ENCODE measurements at regions not wholly inside any gene's neighbourhood (a gene's known extent, or its start where the extent isn't known, plus 50 kb on each side); places are given as distances from the start of the nearest gene placed in this dataset.
"Not testable (repeated sequence)": the region's sequence is repeated elsewhere in the genome, so short reads cannot be mapped to it uniquely, and the experiment has no call there.

DNA sequence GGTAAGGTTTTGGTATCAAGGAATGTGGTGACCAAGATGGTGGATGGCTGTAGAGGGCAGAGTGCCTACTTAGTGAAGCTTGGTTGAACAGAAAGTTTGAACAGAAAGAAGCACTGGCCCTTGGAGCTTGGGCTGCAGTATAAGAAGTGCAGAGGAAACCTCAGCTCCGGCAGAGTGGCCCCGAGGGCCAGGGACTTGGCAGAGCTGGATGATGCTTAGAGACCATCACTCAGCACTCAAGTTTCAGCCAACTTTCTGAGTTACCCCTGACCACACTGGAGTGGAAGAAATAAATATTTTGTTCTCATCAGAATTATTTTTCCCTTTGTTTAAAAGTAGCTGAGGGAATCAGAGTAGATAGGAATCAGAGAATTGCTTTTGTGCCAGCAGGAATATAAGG lies 336.7 kb downstream of the C7orf25 start:
- DNase-seq (ENCODE audit: low spot score in 2 of 2) (no peak), FAIRE-seq (no peak)

DNA sequence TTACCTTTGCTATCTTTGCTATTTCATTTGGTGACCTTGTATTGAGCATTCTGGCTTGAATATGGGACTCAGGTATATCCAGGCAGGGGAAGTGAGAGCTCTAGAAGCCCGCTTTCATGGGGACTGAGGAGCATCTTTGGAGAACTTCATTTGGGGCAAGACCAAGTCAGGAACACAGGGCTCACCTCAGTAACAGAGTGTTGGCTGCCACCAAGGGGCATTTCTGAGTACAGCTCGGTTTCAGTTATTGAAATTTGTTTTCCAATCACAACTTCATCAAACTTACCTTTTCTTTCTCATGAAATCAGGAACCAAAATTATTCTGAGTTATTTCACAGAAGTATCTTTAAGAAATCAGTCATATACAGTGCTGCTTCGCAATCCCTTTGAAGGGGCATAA lies 337.2 kb downstream of the C7orf25 start:
- DNase-seq (ENCODE audit: low spot score in 2 of 2): no peak
- FAIRE-seq: no peak

DNA sequence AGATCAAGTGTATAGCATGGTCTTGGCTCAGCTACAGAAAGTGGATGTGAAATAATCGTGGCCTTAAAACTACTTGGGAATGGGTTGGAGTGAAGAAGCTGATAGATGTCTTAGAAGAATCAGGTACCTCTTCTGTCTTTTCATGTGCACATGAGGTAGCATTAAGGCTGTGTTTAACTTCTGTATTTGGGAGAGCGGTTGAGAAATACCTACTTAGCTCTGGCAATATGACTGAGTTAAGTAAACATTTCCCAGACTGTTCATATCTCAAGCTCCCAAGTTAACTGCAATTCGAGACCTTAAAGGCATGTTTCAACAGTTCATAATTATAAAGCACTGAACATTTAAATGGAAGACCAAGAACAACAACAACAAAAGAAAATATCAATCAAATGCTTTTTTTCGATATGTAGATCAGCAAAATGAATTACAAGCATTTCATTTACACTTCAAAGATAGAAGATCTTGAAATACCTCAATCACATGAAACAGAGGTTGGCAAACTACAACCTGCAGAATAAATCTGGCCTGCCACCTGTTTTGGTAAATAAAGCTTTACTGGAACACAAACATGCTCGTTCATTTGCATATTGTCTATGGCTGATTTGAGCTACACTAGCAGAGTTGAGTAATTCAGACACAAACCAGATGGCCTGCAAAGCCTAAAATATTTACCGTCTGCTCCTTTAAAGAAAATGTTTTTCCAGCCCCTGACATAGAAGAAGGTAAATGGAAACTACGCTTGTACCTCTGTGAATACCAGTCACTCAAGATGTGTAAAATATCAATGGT lies 337.1 kb upstream of the GLI3 start:
- no peak for FAIRE-seq
- no peak for DNase-seq (ENCODE audit: low spot score in 2 of 2)

DNA sequence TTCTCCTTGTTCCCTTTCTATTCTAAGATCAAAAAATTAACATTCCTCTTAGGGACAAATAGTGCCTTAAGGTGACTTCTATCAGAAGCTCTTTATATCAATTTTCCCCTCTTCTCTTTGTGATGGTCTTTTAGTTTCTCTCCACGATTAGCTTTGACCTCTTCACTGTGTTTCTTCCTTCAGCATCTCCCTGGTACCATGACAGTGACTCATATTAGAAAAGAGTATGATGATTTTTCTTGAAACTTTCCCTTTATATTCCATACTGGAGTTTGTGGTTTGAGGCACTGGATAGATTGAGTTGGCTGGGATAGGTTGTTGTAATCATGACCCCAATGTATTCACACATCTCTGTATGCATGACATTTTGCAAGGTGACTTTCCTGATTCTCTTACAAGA lies 335.6 kb upstream of the GLI3 start:
- DNase-seq (ENCODE audit: low spot score in 2 of 2): no peak
- FAIRE-seq: no peak

DNA sequence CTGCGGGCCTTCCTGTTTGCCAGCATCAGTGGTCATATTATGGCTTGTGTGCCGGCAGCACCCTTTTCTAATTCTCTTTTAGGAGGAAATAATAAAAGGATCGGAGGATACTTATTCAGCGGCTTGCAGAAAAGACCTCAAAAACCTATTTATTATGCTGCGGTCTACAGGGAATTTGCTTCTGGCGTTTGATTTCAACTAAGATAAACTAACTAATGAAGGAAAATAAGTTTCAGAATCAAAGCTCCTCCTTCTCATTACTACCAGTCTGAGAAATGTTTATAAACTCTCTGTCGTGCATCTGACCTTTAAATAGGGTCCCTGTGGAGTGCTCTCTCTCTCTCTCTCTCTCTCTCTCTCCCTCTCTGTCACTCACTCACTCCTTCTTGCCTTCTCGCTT lies 335.0 kb upstream of the GLI3 start:
- DNase-seq (ENCODE audit: low spot score in 2 of 2) (no peak), FAIRE-seq (no peak)

DNA sequence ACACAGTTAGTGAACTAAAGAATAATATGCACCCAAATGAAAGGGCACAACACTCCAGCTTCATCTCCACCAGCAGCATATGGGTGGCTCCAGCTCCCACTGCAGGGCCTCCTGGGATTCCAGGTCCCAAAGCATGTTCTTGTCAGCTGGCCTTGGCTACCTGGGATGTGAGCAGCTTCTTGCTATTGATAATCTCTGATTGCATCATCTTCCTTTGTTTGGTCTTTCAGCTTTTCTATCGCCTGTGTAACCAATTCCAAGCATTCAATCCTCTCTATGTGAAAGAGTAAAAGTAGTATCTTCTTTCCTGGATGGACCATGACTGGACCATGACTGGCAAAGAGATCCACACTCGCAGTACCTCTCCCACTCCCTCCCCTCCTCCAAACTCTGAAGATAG lies 333.9 kb upstream of the GLI3 start:
- no peak for DNase-seq (ENCODE audit: low spot score in 2 of 2)
- no peak for FAIRE-seq

DNA sequence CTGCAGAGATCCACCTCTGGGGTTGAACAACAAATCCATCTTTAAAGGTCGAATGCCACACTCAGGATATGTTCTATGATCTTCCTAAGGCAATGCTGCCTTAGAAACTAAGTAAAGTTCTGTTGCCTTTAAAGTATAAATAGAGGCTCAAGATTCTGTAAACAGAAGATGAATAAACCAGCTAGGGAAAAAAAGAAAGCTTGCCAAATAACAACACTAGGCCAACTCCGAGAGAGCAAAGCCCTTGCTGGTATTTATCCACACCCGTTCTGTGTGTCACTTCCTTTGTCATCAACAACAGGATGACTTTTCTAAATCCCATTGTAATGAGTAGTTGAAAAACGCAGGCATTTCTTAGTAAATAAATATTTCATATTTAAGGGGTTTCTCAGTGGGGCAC lies 330.0 kb upstream of the GLI3 start:
- no peak for DNase-seq (ENCODE audit: low spot score in 2 of 2)
- no peak for FAIRE-seq

DNA sequence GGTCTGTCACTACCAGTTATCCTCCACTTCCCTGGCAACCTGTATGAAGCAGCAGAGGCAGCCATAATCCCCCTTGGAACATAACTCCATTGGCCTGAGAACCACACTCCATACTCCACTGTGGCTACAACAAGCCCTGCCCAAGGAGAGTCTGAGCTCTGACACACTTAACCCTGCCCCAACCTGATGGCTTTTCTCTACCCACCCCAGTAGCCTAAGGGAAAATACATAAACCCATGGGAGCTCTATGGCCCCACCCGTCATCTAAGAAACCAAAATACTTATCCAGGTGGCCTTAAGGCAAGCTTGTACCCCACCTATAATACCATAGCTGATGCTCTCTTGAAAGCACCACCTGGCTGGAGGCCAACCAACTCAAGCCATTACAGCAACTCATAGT lies 324.8 kb upstream of the GLI3 start:
- no peak for DNase-seq (ENCODE audit: low spot score in 2 of 2)
- no peak for FAIRE-seq

DNA sequence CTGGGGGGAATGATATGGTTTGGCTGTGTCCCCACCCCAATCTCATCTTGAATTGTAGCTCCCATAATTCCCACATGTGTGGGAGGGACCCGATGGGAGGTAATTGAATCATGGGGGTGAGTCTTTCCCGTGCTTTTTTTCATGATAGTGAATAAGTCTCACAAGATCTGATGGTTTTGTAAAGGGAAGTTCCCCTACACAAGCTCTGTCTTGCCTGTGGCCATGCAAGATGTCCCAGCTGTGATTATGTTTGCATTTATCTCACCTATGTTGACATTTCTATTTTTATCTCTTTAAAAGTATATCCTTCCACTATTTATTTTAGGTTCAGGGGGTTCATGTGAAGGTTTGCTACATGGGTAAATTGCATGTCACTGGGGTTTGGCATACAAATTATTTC lies 323.9 kb upstream of the GLI3 start:
- FAIRE-seq (no peak), DNase-seq (ENCODE audit: low spot score in 2 of 2) (no peak)

DNA sequence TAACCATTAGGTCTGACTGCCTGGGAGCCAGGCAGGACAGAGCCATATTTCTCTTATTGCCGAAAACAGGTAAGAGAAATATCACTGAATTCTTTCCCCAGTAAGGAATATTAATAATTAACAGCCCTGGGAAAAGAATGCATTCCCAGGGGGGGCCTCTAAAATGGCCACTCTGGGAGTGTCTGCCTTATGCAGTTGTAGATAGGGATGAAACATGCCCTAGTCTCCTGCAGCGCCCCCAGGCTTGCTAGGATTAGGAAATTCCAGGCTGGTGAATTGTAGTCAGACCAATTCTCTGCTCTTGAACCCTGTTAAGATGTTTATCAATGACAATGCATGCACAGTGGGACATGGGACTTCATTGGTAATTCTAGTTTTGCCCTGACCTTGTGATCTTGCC lies 317.9 kb upstream of the GLI3 start:
- FAIRE-seq; DNase-seq (ENCODE audit: low spot score in 2 of 2): not testable (repeated sequence)

DNA sequence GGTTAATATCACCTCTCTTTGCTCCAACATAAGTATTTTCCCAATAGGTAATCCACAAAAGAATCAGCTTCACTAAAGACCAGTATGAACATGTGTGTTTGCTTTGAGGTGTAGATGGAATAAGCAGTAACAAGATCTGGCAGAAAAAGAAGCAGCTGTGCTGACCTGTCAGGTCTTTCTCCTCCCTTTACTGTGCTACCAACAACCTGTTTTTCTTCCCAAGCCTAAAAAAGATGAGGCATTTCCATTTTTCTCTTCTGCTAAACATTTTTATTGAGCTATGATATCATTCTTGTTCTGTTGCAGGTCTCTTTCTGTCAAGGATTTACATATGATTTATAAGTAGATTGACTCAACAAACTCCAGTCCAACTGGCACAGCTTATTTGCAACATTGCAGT lies 315.2 kb upstream of the GLI3 start:
- FAIRE-seq (no peak), DNase-seq (ENCODE audit: low spot score in 2 of 2) (no peak)

DNA sequence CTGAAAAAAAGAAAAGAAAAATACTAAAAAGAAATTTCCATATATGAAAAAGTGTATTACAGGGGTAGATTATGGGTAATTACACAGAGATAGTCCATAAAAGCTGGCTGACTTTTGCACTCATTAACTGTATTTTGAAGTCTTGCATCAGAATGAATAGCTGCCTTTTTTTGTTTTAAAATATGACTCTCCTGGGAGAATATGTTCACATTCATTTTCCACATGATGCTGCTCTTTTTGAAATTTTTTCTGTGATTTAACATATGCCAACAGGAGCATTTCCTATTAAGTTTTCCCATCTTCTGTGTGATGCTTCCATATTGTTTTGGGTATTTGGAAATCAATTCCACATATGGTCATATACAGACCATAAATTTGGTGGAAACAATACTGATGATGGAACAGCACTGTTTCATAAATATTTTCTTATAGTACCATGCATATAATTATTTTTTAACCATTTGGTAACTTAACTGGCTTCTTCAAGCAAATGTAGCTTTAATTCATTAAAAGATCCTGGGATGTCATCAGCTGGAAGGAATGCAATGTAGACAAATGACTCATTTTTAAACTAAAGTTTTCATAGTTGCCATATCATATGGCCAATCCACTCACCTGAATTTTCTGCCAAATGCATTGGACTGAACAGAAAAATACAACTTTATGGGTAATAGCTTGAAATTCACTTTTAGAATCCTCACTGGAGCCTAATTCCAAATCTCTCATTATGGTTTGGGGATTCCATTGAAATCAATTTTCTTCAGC lies 313.9 kb upstream of the GLI3 start:
- DNase-seq (ENCODE audit: low spot score in 2 of 2) (no peak), FAIRE-seq (no peak)

DNA sequence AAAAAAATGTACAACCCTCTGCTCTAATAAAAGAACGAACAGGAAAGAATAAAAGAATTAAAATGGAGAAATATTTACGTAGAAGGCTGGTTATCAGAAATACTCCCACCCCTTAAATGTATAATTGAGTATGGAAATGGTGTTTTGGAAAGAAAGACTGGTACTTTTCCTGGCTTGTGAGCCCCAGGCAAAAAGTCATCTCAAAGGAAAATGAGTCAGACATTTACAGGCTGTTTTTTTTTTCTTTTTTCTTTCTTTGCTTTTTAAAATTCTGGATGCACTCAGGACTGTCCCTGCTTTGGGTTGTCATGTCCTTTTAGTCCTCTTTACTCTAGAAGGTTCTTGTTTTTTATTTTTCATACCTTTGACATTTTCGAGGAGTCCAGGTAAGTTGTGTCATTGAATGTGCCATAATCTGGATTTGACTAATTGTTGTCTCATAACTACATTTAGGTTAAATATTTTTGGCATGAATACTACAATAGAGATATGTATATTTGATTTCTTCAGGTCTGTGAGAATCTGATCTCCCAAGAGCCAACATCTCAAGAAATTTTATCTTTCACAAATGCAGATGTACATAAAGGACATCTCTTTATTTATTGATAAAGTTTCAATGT lies 313.0 kb upstream of the GLI3 start:
- DNase-seq (ENCODE audit: low spot score in 2 of 2) (no peak), FAIRE-seq (no peak)

DNA sequence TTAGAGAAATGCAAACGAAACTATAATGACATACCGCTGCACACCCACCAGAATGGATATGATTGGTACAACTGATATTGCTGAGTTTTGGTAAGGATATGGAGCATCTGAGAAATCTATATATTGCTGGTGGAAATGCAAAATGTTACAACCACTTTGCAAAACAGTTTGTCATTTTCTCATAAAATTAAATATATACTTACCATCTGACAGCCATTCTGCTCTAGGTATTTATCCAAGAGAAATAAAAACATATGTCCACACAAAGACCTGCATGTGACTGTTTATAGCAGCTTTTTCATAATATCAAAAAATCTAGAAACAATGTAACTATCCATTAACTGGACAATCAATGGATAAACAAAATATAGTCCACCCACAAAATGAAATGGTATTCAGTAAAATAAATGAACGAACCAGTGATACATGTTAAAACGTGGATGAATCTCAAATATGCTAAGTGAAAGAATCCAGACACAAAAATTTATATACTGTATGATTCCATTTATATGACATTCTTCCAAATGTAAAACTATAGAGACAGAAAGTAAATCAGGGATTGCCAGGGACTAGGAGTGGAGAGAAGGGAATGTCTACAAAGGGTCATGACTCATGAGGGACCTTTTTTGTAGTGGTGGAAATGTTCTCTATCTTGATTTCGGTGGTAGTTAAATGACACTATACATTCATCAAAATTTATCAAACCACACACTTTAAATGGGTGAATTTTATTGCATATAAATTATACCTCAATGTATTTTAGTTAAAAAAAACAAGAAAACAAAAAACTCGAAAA lies 312.0 kb upstream of the GLI3 start:
- DNase-seq (ENCODE audit: low spot score in 2 of 2) (no peak), FAIRE-seq (no peak)

DNA sequence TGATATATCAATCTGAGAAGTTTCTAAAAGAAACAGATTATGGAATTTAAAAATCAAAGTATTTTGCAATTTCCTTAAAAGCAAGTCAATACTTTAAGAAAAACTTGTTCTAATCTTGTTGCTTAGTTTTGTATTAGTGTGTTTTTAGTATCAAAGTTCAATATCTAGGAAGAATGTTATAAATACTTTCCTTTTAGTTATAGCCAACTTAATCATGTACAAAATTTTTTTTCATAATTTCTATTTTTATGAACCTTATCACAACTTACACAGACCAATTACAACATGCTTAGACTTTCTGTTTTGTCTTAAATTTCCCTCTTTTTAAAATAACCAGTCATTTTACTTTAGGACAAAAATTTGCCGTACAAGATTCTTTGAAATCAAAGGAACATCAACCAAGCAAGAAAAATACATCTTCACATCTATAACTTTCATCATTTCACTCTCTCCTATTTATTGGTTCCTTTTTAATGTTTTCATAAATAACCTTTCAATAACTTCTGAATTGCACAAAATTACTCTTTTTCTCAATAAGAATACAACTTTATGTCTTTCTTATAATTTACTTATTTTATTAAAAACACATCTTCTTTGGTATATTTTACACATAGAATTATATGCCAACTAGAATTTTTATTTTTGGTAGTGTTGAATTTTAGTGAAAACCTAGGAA lies 308.2 kb upstream of the GLI3 start:
- peak; percentile 39 for FAIRE-seq

DNA sequence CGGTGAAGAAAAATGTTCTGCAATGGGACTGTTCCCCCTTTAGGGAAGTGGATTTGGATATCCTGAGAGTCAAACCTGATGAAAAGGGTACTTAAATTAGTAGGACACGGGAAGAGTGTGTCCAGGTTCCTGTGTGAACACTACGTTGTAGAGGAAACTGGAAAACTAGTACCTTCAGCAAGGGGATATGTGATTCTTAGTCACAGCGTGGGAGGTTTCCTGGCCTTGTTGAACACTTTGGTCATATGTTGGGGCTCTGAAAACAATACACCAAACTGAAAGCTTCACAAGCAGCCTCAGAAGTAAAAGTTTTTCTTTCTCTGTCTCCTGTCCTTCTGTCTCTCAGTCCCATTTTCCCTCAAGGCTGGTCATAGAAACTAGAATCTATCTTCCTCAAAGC lies 306.9 kb upstream of the GLI3 start:
- DNase-seq (ENCODE audit: low spot score in 2 of 2) (no peak), FAIRE-seq (no peak)

More for the DNA sequence above, 308.2 kb upstream of the GLI3 start:
- DNase-seq (ENCODE audit: low spot score in 2 of 2): no peak

DNA sequence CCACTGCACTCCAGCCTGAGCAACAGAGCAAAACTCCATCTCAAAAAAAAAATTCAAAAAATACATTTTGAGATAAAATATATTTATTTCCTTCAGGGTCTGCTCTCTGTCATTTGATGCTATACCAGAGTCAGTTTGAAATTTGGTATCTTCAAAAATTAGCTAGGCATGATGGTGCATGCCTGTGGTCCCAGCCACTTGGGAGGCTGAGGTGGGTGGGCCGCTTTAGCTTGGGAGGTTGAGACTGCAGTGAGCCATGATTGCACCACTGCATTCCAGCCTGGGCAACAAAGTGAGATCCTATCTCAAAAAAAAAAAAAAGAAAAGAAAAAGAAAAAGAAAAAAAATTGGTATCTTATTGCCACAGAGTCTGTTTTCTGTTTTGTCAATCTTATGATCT lies 305.4 kb upstream of the GLI3 start:
- not testable (repeated sequence) for DNase-seq (ENCODE audit: low spot score in 2 of 2); FAIRE-seq

DNA sequence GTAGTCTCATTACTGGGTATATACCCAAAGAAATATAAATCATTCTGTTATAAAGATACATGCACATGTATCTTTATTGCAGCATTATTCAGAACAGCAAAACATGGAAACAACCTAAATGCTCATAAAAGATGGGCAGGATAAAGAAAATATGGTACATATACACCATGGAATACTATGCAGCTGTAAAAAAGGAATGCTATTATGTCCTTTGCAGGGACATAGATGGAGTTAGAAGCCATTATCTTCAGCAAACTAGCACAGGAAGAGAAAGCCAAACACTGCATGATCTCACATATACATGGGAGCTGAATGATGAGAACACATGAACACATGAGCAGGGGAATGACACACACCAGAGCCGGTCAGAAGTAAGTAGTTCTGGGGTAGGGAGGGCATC lies 297.4 kb upstream of the GLI3 start:
- DNase-seq (ENCODE audit: low spot score in 2 of 2): no peak
- no peak for FAIRE-seq

DNA sequence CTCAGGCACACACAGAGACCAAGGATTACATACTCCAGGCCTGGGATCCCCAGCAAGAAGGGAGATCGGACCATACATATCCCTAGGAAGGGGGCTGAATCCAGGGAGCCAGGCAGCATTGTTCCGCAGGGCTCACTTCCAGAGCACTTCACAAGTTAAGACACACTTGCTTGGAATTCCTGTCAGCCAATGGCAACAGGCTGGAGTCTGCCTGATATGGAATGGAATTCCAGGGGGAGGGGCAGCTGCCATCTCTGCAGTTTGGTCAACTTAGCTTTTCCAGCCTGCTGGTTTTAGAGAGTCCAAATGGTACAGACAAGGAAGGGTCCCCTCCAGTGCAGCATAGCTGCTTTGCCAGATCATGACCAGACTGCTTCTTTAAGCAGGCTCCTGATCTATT lies 290.0 kb upstream of the GLI3 start:
- DNase-seq (ENCODE audit: low spot score in 2 of 2): no peak
- FAIRE-seq: no peak

DNA sequence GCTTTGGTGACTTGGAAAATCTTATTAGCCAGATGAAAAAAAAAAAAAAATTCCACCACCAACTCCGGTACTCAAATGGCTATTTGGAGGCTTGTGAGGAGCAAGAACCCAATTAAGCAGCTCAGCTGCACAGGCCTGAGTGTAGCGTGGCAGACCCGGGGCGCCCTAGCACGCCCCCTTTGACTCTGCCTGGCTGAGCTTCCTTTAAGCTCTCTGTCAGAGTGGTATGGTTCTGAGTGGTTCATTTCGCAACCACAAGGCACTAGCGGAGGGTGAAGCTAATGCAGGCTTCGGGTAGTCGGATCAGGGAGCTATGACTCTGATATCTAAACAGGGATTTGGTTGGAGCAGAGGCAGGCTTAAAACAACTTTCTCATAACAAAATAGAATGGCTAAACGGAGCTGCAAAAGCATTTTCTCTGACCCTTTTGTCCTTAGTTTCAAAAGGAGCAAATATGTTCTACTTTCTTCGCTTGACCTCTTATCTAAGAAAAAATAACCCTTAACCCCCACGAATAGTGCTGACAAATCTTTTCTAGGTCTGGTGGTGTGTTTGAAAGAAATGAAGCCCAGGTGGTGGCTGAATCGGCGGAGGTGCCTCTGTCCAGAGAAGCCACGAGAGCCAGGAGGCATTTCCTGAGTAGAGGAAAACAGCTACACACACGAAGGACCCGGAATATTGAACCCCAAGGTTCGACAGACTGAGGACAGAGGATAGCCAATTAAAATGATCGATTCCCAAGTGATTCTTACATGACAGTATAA lies 285.4 kb upstream of the GLI3 start:
- FAIRE-seq: no peak
- no peak for DNase-seq (ENCODE audit: low spot score in 2 of 2)

Data from frontal cortex (tissue), 3 donors.